HG03354 (cell line): ENCODE measurements at regions not wholly inside any gene's neighbourhood (a gene's known extent, or its start where the extent isn't known, plus 50 kb on each side); places are given as distances from the start of the nearest gene placed in this dataset.

Experiments
- ATAC-seq: cut with Tn5 transposase; IDR thresholded peaks from one replicate; pipeline ENCODE4 v1.9.1; 2021; ENCODE audit warnings: mild to moderate bottlenecking; ENCODE audit not compliant: unreplicated experiment, poor library complexity, severe bottlenecking

- ATAC-seq = no peak
Observed at GRCh38 chr15:70172124-70172523, 74.4 kb upstream of the TLE3 start.

GRCh38 chr15:70171256-70171886 lies 73.7 kb upstream of the TLE3 start:
- no peak for ATAC-seq

GRCh38 chr15:70170096-70170699 lies 72.5 kb upstream of the TLE3 start:
- ATAC-seq = no peak

GRCh38 chr15:70169147-70169546 lies 71.4 kb upstream of the TLE3 start:
- no peak for ATAC-seq

GRCh38 chr15:70167155-70167554 lies 69.4 kb upstream of the TLE3 start:
- no peak for ATAC-seq

- ATAC-seq = no peak
Observed at GRCh38 chr15:70166506-70167087, 68.9 kb upstream of the TLE3 start.

- ATAC-seq = no peak
Observed at GRCh38 chr15:70165716-70166284, 68.1 kb upstream of the TLE3 start.

GRCh38 chr15:70164910-70165715 lies 67.4 kb upstream of the TLE3 start:
- no peak for ATAC-seq

- no peak for ATAC-seq
Observed at GRCh38 chr15:70164156-70164900, 66.6 kb upstream of the TLE3 start.

GRCh38 chr15:70160803-70161565 lies 63.3 kb upstream of the TLE3 start:
- no peak for ATAC-seq

- no peak for ATAC-seq
Observed at GRCh38 chr15:70160267-70160666, 62.5 kb upstream of the TLE3 start.

GRCh38 chr15:70159713-70160009 lies 61.9 kb upstream of the TLE3 start:
- ATAC-seq = no peak

GRCh38 chr15:70159001-70159712 lies 61.4 kb upstream of the TLE3 start:
- ATAC-seq = no peak

GRCh38 chr15:70158309-70159000 lies 60.7 kb upstream of the TLE3 start:
- ATAC-seq = no peak

GRCh38 chr15:70156671-70157271 lies 59.1 kb upstream of the TLE3 start:
- no peak for ATAC-seq

- no peak for ATAC-seq
Observed at GRCh38 chr15:70154718-70155347, 57.1 kb upstream of the TLE3 start.
